ENCODE measurements at regions not wholly inside any gene's neighbourhood (a gene's known extent, or its start where the extent isn't known, plus 50 kb on each side); places are given as distances from the start of the nearest gene placed in this dataset.
"Not testable (repeated sequence)": the region's sequence is repeated elsewhere in the genome, so short reads cannot be mapped to it uniquely, and the experiment has no call there.

DNA sequence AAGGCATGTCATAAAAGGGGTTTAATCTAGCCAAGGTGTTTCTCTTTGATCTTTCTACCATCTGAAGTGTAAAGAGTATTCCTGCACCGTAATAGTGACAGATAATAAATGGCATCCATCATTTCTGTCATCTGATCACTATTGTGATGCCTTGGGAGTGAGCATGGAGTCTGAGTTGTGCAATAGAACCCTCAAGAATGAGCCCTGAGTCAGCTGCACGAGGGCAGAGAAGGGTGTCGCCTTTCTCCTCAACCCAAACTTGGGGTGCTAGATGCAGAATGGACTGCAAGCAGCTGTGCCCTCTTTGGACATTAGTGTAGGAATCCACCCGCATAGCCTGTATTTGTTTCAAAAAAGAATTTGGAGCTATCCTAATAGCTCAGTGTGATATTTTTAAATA, 115.2 kb downstream of the ZNF37A start:
- no peak for DNase-seq

DNA sequence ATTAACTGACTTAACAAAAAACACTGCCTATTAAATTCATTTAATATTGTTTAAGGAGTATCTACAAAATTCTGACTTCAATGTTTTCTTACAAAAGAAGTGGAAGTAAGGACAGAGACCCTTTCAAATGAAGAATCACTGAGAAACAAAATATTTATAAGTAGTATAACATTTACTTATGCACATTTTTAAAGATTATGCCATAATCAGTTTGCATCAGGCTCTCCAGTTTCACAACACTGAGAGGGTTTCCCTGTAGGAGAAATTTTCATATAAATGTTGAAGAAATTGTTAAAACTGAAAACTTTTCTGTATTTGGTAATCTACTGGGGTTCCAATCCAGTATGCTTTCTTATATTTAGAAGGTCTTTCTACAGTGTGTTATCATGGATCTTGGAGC, 115.6 kb downstream of the ZNF37A start:
- DNase-seq = not testable (repeated sequence)

DNA sequence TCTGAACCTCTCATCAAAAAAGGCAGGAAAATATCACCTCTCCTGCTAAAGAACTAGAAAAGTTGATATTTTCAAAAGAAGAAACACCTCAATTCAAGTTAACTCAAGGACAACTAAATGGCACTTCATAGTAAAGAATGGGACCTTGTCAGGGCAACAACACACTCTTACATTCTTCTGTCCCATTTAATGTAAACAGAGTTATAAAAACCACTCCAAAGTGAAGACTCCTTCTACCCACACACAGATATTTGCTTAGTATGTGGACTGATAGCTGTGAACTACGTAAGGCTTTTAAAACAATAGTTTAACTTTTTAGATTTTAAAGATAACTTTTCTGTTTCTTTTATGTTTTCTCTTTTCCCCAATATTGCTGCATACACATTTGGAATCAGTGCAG, 118.3 kb downstream of the ZNF37A start:
- no peak for DNase-seq

DNA sequence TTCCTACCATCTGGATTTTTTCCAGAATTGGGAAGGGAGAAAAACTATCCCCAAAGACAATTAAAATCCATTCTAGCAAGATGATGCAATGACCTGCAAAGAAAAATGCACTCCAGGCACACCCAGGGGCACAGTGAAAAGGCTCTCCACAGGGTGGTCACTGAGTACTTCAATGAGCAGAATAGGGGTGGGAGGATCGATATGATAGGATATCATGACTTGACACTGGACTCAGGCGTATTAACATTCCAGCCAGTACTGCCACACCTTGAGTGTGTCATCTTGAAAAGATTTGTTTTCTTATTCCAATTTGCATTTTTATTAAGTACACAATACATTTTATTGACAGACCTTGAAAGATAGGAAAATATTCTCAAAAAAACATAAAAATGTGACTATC, 132.2 kb downstream of the ZNF37A start:
- no peak for DNase-seq

DNA sequence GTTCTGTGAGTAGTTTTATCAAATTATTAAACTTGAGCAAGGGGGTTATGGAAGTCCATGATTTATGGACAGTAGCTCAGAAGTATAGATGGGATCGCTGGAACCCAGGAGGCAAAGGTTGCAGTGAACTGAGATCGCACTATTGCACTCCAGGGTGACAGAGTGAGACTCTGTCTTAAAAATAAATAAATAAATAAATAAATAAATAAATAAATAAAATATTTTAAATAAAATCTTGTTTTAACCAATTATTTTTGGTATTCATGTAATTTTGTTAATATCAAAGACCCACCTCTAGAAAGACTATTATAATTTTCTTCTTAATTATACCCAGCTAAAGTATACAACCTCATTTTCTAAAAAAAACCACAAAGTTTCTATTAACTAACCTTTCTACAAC, 134.3 kb downstream of the ZNF37A start:
- DNase-seq = no peak

DNA sequence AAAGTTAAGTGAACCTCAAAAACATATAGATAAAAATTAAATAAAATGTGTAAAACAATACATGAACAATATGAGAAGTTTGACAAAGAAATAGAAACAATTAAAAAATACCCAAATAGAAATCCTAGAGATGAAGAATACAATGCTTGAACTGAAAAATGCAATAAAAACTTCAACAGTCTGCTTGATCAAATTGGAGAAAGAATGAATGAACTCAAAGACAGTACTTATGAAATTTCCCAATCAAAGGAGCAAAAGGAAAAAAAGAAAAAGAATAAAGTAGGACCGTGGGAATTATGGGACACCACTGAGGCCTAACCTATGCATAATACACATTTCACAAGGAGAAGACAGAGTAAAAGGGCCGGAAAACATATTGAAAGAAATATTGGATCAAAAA, 144.3 kb downstream of the ZNF37A start:
- not testable (repeated sequence) for DNase-seq

DNA sequence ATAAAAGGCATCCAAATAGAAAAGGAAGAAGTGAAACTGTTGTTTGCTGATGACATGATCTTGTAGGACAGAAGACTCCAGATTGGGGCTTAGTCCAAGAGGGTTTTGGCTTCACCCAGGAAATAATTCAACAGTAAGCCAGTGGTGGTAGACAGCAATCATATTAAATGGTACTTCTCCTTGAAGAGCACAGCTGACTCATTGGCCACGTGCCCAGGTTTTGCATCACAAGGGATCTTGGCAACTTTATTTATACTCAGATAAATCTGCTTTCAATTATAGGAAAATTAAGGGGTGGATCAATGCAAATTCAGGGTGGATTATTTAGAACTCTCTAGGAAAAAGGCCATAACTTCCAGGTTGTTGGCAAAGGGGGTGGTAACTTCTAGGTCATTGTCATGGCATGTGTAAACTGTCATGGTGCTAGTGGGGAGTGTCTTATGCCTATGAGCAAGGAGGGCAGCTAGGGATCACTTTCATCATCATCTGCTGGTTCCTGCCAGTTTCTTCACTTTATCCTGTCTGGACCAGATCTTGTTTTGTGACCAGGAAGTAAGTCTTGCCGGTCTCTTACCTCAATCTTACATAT, 148.0 kb downstream of the ZNF37A start:
- not testable (repeated sequence) for DNase-seq

DNA sequence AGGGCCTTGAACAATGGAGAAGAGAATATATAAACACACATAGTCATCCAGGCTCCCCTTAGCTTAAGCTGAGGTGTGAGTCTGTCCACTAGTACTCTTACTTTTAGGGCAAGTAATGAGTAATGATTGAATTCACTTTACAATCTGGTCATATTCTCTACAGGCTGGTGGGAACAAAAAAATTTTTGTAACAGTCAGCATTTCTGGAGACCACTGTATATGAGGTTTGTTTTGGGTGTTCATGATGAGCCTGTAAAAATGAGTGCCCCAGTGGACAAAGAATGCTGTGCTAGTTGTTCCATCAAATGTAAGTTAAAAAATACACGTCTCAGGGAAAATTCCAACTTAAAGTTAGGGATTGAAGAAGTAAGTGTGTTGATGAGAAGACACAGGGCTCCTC, 154.0 kb downstream of the ZNF37A start:
- DNase-seq = not testable (repeated sequence)

DNA sequence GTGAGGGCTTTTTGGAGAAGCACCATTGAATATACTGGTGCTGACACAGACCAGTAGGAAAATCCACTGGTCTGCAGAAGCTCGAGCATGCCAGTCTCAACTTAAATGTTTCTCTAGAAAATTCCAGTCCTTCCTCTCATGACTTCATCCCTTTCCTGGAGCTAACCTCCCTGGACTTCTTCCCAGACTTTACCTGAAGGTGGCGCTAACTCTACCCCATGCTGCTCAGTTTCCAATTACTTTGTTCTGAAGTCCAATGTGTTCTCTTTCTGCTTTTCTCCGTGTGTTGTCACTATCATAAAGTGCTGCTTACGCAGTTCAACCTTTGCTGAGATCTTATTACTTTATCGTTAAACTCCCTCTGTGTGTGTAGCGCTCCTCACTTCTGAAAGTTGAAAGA, 158.4 kb downstream of the ZNF37A start:
- not testable (repeated sequence) for DNase-seq

DNA sequence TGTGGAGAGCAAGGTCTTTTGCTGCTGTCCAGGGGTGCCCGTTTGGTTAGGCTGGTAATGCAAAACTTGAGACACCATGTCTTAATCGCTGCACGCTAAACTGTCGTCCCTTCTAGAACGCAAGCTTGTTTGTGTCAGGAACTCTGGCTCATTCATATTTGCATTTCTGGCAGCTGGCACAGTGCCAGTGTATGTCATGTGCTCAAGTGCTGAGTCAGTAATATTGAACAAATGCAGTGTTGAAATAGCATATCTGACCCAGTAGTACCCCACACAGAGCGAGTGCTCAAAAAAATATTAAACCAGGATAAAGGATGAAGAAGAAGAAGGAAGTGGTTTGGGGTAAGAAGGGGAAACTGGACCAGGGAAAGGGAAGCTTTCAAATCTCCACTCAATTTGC, 173.4 kb downstream of the ZNF37A start:
- DNase-seq = not testable (repeated sequence)

DNA sequence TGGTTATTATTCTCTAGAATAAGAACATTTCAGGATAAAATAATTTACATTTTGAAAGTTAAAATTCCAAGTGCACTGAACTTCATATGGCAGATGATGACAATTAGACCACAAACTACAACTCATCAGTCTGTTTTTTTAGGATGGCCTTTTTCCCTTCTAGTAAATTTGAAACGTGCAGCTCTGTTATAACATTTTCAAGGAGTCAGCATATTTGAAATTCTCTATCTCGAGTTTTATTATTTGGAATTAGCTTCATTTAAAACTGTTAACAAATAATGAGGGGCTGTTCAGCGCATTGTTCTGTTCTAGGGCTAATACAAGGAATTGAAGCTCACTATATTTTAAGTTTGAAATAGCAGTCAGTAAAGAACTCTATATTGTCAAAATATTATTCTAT, 176.9 kb downstream of the ZNF37A start:
- DNase-seq = not testable (repeated sequence)

DNA sequence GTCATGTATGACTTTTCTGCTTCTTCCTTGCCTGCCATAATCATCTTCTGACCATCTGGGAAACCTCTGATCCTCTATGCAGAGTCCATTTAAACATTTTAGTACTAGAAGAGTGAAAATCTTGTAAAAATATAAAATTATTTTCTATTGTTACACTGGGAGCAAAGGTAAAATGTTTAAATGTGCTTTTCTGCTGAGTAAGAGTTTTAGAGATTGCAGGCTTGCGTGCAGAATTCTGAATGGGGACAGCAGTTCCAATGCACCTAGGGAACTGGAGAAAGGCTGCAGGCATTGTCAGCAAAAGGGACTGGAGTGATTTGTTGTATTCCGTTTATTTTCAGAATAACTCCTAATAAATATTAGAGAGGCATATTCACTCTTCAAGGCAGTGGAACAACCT, 180.7 kb downstream of the ZNF37A start:
- not testable (repeated sequence) for DNase-seq

DNA sequence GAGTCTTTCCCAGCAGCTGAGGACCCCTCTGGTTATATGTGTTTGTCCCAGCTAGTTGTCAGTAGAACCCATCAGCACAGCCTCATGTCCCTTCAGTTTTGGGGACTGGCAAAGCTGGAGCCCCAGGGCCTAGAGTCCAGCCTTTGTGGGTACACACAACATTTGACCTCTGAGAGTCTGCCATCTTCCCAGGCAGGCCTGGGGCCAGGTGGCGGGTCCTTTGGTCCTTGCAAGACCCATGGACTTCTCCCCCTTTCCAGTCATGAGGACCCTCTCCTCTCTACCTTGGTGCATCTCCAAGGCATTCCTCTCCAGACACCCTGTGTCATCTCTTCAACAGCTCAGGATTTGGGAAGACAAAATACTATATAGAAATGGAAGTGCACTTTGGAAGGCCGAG, 198.4 kb downstream of the ZNF37A start:
- not testable (repeated sequence) for DNase-seq

DNA sequence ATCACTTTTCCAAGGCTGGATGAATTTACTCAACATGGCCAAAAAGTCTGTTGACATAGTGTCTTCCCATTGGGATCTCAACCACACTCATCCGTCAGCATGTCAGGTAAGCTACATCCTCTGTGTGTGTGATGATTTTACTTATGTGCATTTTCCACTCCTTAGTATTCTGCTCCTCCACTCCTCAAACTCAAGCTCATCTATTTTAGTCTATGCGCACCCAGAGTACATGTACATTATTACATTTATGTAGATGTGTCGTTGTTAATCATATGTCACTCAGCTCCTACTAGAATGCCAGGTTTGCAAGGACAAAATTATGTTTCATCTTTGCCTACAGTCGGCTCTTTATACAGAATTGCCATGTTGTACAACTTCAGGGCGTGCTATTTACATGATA, 216.0 kb downstream of the ZNF37A start:
- not testable (repeated sequence) for DNase-seq

DNA sequence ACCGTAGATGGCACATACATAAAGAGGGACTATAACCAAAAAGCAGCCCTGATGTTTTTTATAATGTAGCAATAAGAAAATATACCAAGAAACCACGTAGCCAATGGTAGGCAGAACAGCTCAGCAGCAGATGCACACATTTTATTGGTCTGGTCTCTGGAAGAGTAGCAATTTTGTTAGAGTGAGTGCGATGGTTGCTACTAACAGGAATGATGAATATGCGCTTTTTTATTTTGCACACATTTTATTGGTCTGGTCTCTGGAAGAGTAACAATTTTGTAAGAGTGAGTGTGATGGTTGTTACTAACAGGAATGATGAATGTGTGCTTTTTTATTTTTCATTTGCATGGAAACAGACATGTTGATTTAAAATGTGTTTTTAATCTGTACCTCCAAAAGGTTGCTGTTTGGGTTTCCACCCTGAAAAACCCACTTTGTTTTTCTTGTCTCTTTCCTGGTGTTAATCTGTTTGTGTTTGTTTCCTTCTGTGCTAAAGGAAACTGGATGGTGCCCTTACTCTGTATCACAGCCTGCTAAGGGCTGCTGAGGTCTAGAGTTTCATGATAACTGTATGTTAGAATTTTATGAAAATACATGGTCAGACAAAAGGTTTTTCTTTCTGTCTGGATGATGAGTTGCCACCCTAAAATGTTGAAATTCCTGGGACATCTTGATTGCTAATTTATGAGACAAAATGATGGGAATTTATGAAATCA, 221.1 kb downstream of the ZNF37A start:
- DNase-seq = not testable (repeated sequence)

DNA sequence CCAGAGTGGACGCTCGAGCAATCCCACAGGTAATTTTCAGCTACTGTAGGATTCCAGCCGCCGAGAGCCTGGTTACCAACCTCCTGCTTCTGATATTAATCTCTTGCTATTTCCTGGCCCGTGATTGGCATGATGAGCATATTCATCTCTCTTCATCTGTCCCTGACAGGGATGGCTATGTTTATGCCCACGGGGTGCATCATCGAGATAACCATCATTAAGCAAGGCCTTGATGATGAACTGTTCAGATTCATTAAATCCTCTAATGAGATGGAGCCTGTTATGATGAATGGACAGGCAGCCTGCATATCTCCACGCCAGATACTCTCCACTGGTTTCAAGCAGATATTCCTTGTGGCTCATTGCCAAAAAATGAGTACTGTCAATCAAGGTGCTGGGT, 227.3 kb downstream of the ZNF37A start:
- DNase-seq = not testable (repeated sequence)

DNA sequence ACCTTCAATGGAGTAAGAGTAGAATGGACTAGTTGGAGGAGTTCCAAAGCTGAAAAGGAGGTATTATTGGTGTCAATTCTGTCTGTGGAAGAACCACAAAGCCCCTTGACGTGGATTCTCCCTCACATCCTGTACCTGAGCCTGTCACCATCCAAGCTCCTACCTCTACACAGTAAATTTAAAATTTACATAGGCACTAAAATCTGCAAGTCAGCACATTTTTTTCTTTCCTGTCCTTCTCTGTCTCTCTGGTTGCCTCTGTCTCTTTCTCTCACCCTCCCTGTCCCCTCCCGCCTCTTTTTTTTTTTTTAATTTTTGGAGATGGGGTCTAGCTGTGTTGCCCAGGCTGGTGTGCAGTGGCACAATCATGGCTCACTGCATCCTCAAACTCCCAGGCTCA, 236.2 kb downstream of the ZNF37A start:
- DNase-seq = not testable (repeated sequence)

DNA sequence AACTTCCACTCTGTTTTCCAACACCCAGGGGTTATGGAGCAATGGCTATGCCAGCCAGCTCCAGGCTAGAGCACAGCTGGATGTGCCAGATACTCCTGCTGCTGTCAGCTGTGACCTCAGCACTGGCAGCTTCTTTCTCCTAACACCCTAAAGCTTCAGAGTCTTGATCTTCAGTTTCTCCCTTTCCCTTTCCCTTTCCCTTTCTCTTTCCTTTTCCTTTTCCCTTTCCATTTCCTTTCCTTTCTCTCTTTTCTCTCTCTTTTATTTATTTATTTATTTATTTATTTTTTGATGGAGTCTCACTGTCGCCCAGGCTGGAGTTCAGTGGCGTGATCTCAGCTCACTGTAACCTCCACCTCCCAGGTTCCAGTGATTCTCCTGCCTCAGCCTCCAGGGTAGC, 237.0 kb downstream of the ZNF37A start:
- DNase-seq = not testable (repeated sequence)

DNA sequence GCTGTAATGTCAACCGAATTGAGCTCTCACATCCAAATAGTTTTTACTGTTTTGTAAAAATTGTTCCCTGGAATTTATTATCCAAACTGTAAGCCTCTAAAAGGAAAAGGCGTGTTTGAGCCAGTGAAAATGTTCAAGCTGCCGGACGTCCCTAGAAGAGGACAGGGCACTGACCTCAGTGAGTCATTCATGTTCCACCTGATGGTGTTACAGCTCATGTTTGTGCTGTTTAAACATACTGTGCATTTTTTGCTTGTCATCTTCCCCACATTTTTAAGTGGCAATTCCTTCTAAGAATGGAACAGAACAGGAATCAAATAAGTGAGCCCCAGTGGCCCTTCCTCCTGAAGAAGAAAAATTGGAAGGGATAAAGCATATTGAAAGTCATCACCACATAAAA, 239.6 kb downstream of the ZNF37A start:
- not testable (repeated sequence) for DNase-seq

DNA sequence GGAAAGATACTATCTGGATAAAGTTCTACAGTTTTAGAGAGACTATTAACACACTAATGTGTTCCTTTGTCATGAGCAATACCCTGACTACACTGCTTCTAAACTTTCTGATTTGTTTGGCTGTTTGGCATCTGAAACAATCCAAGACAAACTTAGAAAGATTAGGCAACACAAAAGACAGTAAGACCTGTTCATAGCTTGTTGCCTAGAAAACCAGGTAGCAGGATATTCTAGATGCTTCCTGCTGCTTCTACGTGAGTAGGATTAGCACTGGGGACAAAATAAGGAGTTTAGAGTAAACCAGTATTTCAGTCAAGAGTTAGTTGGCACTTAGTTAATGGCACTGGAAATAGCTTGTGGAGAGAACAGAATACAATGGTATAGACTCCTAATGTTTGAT, 256.5 kb downstream of the ZNF37A start:
- DNase-seq = not testable (repeated sequence)

DNA sequence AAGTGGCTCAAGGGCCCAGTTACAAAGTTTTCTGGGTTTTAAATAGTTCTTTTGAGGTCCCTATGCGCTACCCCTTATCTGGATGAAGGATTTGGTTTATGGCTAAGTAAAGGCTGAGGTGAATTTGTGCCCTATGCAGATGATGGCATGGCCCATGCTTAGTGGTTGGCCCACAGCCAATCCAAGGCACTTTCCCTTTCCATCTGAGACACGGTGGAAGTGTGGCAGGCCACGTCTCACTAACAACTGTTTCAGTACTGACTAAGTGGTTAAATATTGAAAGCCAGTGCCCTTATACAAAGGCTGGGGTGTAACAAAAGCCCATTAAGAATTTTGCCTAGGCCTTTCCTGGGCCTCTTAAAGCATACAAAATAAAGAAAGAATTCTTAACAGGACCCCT, 260.3 kb downstream of the ZNF37A start:
- DNase-seq = not testable (repeated sequence)

DNA sequence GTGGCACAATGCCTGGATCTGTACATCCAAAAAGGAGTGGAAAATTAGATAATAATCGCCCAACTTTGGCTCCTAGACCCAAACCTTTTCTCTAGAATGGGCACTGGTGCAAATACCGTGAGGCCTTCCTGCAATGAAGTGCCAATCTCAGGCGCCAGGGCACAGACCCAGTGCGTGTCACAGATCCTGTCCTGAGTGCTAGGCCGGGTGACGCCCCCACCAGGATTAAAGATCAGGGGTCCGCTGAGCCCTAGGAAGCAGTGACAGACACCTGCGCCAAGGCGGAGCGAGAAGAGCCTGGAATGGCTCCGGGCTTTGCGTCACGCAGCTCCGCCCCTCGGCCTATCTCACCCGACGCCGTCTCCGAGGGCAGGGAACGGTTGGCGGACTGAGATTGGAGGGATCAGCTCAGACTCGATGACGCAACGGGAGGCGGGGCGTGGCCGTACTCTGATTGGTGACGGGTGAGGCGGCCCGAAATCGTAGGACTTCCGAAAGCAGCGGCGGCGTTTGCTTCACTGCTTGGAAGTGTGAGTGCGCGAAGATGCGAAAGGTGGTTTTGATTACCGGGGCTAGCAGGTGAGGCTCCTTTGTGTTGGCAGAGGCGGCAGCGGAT, 261.9 kb downstream of the ZNF37A start:
- peak; percentile 45 to 56 for DNase-seq

DNA sequence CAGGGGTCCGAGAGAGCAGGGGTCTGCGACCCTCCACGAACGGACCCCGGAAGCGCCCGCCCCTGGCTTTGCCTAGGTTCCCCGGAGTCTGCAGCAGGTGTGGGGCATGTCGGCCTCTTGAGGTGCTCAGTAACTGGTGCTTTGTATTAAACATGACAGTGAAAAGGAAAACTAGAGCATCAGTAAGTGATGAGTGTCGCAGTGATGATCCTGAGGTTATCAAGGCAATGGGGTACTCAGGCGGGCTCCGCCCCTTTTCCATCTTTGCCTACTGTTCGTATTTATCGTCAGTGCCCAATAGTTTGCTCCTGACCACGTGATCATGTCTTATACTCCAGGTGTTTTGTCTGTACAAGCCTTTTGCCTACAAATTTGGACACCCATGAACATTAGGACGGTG, 262.4 kb downstream of the ZNF37A start:
- not testable (repeated sequence) for DNase-seq

DNA sequence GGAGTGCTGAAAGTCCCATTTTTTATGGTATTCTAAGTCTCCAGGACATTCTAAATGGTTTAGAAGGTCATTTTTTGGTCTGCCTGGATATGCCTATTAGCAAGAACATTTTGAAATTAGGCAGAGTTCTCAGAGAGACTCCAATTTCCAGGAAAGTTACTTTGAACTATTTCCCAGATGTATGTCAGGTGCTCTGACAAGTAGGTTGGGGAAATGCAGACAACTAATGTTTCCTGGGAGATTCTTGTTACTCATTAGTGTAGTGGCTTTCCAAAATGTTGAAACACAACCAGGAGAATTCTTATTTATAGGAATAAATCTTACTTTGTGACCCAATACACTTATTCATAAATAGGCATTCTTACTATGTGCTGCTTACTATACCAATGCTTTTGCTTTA, 268.4 kb downstream of the ZNF37A start:
- DNase-seq = peak in 1 of 2 donors; percentile 25
